Trophoblast cell (in vitro differentiated cells and primary cell): ENCODE measurements at regions not wholly inside any gene's neighbourhood (a gene's known extent, or its start where the extent isn't known, plus 50 kb on each side); places are given as distances from the start of the nearest gene placed in this dataset.

ENCODE experiments used
- DNase-seq, 2 donors: peaks; one replicate each; pipeline ENCODE4 v3.0.0-alpha.2; 2016
- H2AFZ ChIP-seq: 2 replicates; pipeline ENCODE4 v1.6.1; 2013; ENCODE audit warnings: low read length, moderate library complexity, mild to moderate bottlenecking; ENCODE audit not compliant: insufficient read depth, poor library complexity
- H2AK5ac ChIP-seq: 2 replicates; pipeline ENCODE4 v1.6.1; 2013; ENCODE audit warnings: mild to moderate bottlenecking, low read length
- H2BK120ac ChIP-seq: 2 replicates; pipeline ENCODE4 v1.6.1; 2013; ENCODE audit warnings: low read length, mild to moderate bottlenecking, moderate library complexity; ENCODE audit not compliant: insufficient read depth, poor library complexity
- H2BK12ac ChIP-seq: 2 replicates; pipeline ENCODE4 v1.6.1; 2013; ENCODE audit warnings: mild to moderate bottlenecking, low read length, moderate library complexity
- H2BK5ac ChIP-seq: 2 replicates; pipeline ENCODE4 v1.6.1; 2013; ENCODE audit warnings: low read length, low read depth, moderate library complexity, mild to moderate bottlenecking; ENCODE audit not compliant: poor library complexity
- H3K14ac ChIP-seq: 2 replicates; pipeline ENCODE4 v1.6.1; 2013; ENCODE audit warnings: mild to moderate bottlenecking, low read length
- H3K18ac ChIP-seq: 2 replicates; pipeline ENCODE4 v1.6.1; 2013; ENCODE audit warnings: mild to moderate bottlenecking, low read length
- H3K23ac ChIP-seq: 2 replicates; pipeline ENCODE4 v1.6.1; 2013; ENCODE audit warnings: low read length
- H3K27ac ChIP-seq: 2 replicates; pipeline ENCODE4 v1.5.1; 2013; ENCODE audit warnings: low read depth, mild to moderate bottlenecking, inconsistent platforms, low read length, moderate library complexity
- H3K27me3 ChIP-seq: 2 replicates; pipeline ENCODE4 v1.6.1; 2013; ENCODE audit warnings: inconsistent platforms, mild to moderate bottlenecking, low read length, moderate library complexity; ENCODE audit not compliant: insufficient read depth
- H3K36me3 ChIP-seq, 2 experiments: 1 replicate in 1 of 2; 2 replicates in 1 of 2; pipeline ENCODE4 v1.6.1; 2013; ENCODE audit warnings: low read length in 2 of 2, mild to moderate bottlenecking in 2 of 2, moderate library complexity in 1 of 2; ENCODE audit not compliant: insufficient read depth in 2 of 2, control insufficient read depth in 1 of 2
- H3K4ac ChIP-seq: 2 replicates; pipeline ENCODE4 v1.6.1; 2013; ENCODE audit warnings: low read depth, mild to moderate bottlenecking, low read length, moderate library complexity
- H3K4me1 ChIP-seq, 2 experiments: 1 replicate in 1 of 2; 2 replicates in 1 of 2; pipeline ENCODE4 v1.6.1; 2013; ENCODE audit warnings: low read length in 2 of 2, mild to moderate bottlenecking in 2 of 2, moderate library complexity in 1 of 2; ENCODE audit not compliant: insufficient read depth in 2 of 2, control insufficient read depth in 1 of 2
- H3K4me2 ChIP-seq: 2 replicates; pipeline ENCODE4 v1.6.1; 2013; ENCODE audit warnings: inconsistent platforms, mild to moderate bottlenecking, low read length, moderate library complexity
- H3K4me3 ChIP-seq: 2 replicates; pipeline ENCODE4 v1.5.1; 2013; ENCODE audit warnings: mild to moderate bottlenecking, low read depth, low read length, inconsistent platforms
- H3K79me1 ChIP-seq: one replicate; pipeline ENCODE4 v1.6.1; 2013; ENCODE audit warnings: low read length
- H3K79me2 ChIP-seq: 2 replicates; pipeline ENCODE4 v1.6.1; 2013; ENCODE audit warnings: low read length, mild to moderate bottlenecking; ENCODE audit not compliant: control insufficient read depth, insufficient read depth, poor library complexity
- H3K9ac ChIP-seq: 2 replicates; pipeline ENCODE4 v1.6.1; 2013; ENCODE audit warnings: mild to moderate bottlenecking, low read length
- H3K9me3 ChIP-seq: 2 replicates; pipeline ENCODE4 v1.6.1; 2013; ENCODE audit warnings: low read depth, mild to moderate bottlenecking, control low read depth, inconsistent platforms, low read length; ENCODE audit not compliant: insufficient read depth
- H4K12ac ChIP-seq: 2 replicates; pipeline ENCODE4 v1.6.1; 2013; ENCODE audit warnings: low read depth, mild to moderate bottlenecking, low read length, moderate library complexity
- H4K8ac ChIP-seq: 2 replicates; pipeline ENCODE4 v1.6.1; 2013; ENCODE audit warnings: low read depth, mild to moderate bottlenecking, low read length, moderate library complexity
- H4K91ac ChIP-seq: one replicate; pipeline ENCODE4 v1.6.1; 2013; ENCODE audit warnings: low read depth, mild to moderate bottlenecking, low read length, moderate library complexity
- WGBS: extraction: QIAGEN DNeasy Blood & Tissue Kit; methylation state at CpG from one replicate; pipeline ENCODE4 v1.1.7; 2013; ENCODE audit warnings: missing lambda C conversion rate; ENCODE audit not compliant: insufficient read length, insufficient coverage; ENCODE audit errors: extremely low coverage; 5-methylcytosine and 5-hydroxymethylcytosine counted together

GRCh38 chr3:176571926-176572325 lies 625.4 kb downstream of the TBL1XR1 start:
- H3K4me1 ChIP-seq: no peaks in the 10 kb centered on the region
- no peak overlapping the region for H3K4me3 ChIP-seq
- no peak overlapping the region for H3K4ac ChIP-seq
- no peak overlapping the region for H2BK120ac ChIP-seq
- H4K91ac ChIP-seq: no peak overlapping the region
- no peak for DNase-seq
- no peaks in the 10 kb centered on the region for H3K27me3 ChIP-seq
- no peak overlapping the region for H3K14ac ChIP-seq
- WGBS: no CpG with 5 or more reads among the region's 6 CpGs
- no peak overlapping the region for H2BK5ac ChIP-seq
- H4K8ac ChIP-seq: no peak overlapping the region
- H3K4me2 ChIP-seq: no peak overlapping the region
- H3K9me3 ChIP-seq: no peaks in the 10 kb centered on the region
- H2BK12ac ChIP-seq: no peak overlapping the region
- no peak overlapping the region for H3K18ac ChIP-seq
- no peak overlapping the region for H4K12ac ChIP-seq
- H3K23ac ChIP-seq: no peak overlapping the region
- H3K9ac ChIP-seq: no peak overlapping the region
- no peak overlapping the region for H2AFZ ChIP-seq
- no peaks in the 10 kb centered on the region for H3K79me1 ChIP-seq
- H3K27ac ChIP-seq: no peak overlapping the region
- no peaks in the 10 kb centered on the region for H3K36me3 ChIP-seq
- no peaks in the 10 kb centered on the region for H3K79me2 ChIP-seq
- H2AK5ac ChIP-seq: no peak overlapping the region

GRCh38 chr3:176570992-176571391 lies 626.3 kb downstream of the TBL1XR1 start:
- Histone ChIP-seq H3K79me1 (no peaks in the 10 kb centered on the region), H3K23ac (no peak overlapping the region), H3K9me3 (no peaks in the 10 kb centered on the region), H2BK5ac (no peak overlapping the region), H3K4me2 (no peak overlapping the region), H4K91ac (no peak overlapping the region), H2AFZ (no peak overlapping the region), H3K27ac (no peak overlapping the region), H4K8ac (no peak overlapping the region), H2BK120ac (no peak overlapping the region), H3K4me1 (no peaks in the 10 kb centered on the region), H3K9ac (no peak overlapping the region), H4K12ac (no peak overlapping the region), H2AK5ac (no peak overlapping the region), H2BK12ac (no peak overlapping the region), H3K27me3 (no peaks in the 10 kb centered on the region), H3K18ac (no peak overlapping the region), H3K4me3 (no peak overlapping the region), H3K14ac (no peak overlapping the region), H3K79me2 (no peaks in the 10 kb centered on the region), H3K36me3 (no peaks in the 10 kb centered on the region), H3K4ac (no peak overlapping the region)
- no CpG with 5 or more reads among the region's 5 CpGs for WGBS
- no peak for DNase-seq

GRCh38 chr3:176568189-176568588 lies 629.1 kb downstream of the TBL1XR1 start:
- no peak overlapping the region for H3K4me3 ChIP-seq

DNA sequence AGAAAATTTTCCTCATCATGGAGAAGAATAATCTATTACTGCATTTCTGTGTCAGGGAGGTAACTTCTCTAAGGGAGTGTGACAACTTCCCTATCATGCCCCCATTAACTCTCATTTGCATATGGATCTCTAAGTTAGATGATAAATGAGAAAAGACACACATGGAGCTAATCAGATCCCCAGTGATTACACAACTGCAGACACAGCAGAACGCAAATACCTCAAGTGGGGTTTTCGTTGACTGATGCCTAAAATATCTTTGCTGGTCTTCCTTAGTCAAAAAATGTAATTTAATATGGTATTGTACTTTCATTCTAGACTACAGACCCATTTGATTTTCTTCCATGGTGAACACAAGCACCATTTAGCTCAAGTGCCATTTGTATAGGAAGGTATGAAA lies 630.5 kb downstream of the TBL1XR1 start:
- Histone ChIP-seq H2AFZ (no peak overlapping the region), H3K23ac (no peak overlapping the region), H3K4me1 (no peaks in the 10 kb centered on the region), H3K9me3 (no peaks in the 10 kb centered on the region), H3K9ac (no peak overlapping the region), H4K91ac (no peak overlapping the region), H3K4me2 (no peak overlapping the region), H3K27ac (no peak overlapping the region), H3K36me3 (no peaks in the 10 kb centered on the region), H2BK120ac (no peak overlapping the region), H3K18ac (no peak overlapping the region), H3K79me1 (no peaks in the 10 kb centered on the region), H3K14ac (no peak overlapping the region), H3K79me2 (no peaks in the 10 kb centered on the region), H3K4me3 (no peak overlapping the region), H2AK5ac (no peak overlapping the region), H4K12ac (no peak overlapping the region), H4K8ac (no peak overlapping the region), H3K4ac (no peak overlapping the region), H2BK12ac (no peak overlapping the region), H2BK5ac (no peak overlapping the region), H3K27me3 (no peaks in the 10 kb centered on the region)
- DNase-seq: no peak
- no CpG with 5 or more reads among the region's 2 CpGs for WGBS

More at GRCh38 chr3:176568189-176568588, 629.1 kb downstream of the TBL1XR1 start:
- H2BK5ac ChIP-seq: no peak overlapping the region
- H4K8ac ChIP-seq: no peak overlapping the region
- no peaks in the 10 kb centered on the region for H3K9me3 ChIP-seq
- H2AK5ac ChIP-seq: no peak overlapping the region
- H2AFZ ChIP-seq: no peak overlapping the region
- no peak overlapping the region for H2BK12ac ChIP-seq
- no peak overlapping the region for H4K12ac ChIP-seq
- H3K79me1 ChIP-seq: no peaks in the 10 kb centered on the region
- H3K23ac ChIP-seq: no peak overlapping the region
- no peak overlapping the region for H3K4me2 ChIP-seq
- no peak overlapping the region for H3K18ac ChIP-seq
- H3K79me2 ChIP-seq: no peaks in the 10 kb centered on the region
- no peak overlapping the region for H3K4ac ChIP-seq
- no peak overlapping the region for H3K14ac ChIP-seq
- no peaks in the 10 kb centered on the region for H3K4me1 ChIP-seq
- no peak overlapping the region for H3K9ac ChIP-seq
- no peaks in the 10 kb centered on the region for H3K27me3 ChIP-seq
- H3K27ac ChIP-seq: no peak overlapping the region
- no peak overlapping the region for H4K91ac ChIP-seq
- DNase-seq: peak; percentile 61 to 88
- no CpG with 5 or more reads among the region's 3 CpGs for WGBS
- no peak overlapping the region for H2BK120ac ChIP-seq
- H3K36me3 ChIP-seq: no peaks in the 10 kb centered on the region
